ENCODE measurements at regions not wholly inside any gene's neighbourhood (a gene's known extent, or its start where the extent isn't known, plus 50 kb on each side); places are given as distances from the start of the nearest gene placed in this dataset.
A peak's percentile ranks its signal among the peaks of the same experiment; 100 is the strongest.
"Not testable (repeated sequence)": the region's sequence is repeated elsewhere in the genome, so short reads cannot be mapped to it uniquely, and the experiment has no call there.

- peak; percentile 81 for DNase-seq (ENCODE audit: low spot score)
Measured at GRCh38 chr10:118870467-118871243, 115.9 kb upstream of the CACUL1 start.

GRCh38 chr10:118871244-118871865 is 116.6 kb upstream of the CACUL1 start:
- no peak for DNase-seq (ENCODE audit: low spot score)

DNA sequence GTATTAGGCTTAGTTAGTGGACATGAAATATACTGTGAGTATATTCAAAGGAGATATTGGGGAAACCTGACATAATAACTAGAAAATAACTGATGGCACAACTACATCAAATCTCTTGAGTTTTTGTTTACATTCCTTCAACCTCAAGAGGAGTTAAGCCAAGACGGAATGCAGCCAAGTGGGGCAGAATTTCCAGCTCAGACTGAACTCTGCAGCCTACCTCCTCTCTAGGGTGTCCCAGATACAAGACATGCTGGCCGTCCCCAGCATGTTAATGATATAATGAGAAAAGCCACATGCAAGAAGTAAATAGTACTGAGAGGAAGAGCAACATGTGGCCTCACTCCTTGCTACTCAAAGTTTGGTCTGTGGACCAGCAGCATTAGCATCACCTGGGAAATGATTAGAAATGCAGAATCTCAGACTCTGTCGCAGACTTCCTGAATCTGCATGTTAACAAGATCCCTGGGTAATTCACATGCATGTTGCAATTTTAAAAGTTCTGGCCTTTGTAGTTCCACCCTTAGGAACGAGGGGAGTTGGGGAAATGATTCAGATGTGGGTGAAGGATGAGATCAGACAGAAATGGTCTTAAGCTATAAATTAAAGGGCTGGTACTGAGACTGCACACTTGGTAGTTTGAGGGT is 118.4 kb upstream of the CACUL1 start:
- DNase-seq (ENCODE audit: low spot score) = peak; percentile 42

- no peak for DNase-seq (ENCODE audit: low spot score)
Measured at GRCh38 chr10:118873738-118874105, 119.0 kb upstream of the CACUL1 start.

GRCh38 chr10:118874171-118874570 is 119.4 kb upstream of the CACUL1 start:
- no peak for DNase-seq (ENCODE audit: low spot score)

- no peak for DNase-seq (ENCODE audit: low spot score)
Measured at GRCh38 chr10:118875087-118875486, 120.3 kb upstream of the CACUL1 start.

GRCh38 chr10:118882741-118883140 is 128.0 kb upstream of the CACUL1 start:
- no peak for DNase-seq (ENCODE audit: low spot score)

DNA sequence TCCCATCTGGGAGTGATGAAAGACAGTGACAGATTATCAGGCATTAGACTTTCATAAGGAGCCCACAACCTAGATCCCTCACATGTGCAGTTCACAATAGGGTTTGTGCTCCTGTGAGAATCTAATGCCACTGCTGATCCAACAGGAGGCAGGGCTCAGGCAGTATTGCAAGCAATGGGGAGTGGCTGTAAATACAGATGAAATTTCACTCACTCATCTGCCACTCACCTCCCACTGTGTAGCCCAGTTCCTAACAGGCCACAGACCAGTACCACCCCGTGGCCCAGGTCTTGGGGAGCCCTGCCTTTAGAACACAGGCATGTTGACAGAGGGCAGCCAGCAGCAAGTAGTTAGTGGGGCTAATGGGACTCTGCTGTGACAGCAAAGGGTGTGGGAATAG is 137.3 kb upstream of the NANOS1 start:
- no peak for DNase-seq (ENCODE audit: low spot score)

DNA sequence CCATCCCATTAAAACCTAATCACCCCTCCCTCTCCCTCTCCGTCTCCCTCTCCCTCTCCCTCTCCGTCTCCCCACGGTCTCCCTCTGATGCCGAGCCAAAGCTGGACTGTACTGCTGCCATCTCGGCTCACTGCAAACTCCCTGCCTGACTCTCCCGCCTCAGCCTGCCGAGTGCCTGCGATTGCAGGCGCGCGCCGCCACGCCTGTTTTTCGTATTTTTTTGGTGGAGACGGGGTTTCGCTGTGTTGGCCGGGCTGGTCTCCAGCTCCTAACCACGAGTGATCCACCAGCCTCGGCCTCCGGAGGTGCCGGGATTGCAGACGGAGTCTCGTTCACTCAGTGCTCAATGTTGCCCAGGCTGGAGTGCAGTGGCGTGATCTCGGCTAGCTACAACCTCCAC is 134.6 kb upstream of the NANOS1 start:
- not testable (repeated sequence) for DNase-seq (ENCODE audit: low spot score)

GRCh38 chr10:118900617-118901016 is 128.9 kb upstream of the NANOS1 start:
- peak; percentile 0 for DNase-seq (ENCODE audit: low spot score)

- DNase-seq (ENCODE audit: low spot score) = peak; percentile 1
Measured at GRCh38 chr10:118901380-118901779, 128.1 kb upstream of the NANOS1 start.

DNA sequence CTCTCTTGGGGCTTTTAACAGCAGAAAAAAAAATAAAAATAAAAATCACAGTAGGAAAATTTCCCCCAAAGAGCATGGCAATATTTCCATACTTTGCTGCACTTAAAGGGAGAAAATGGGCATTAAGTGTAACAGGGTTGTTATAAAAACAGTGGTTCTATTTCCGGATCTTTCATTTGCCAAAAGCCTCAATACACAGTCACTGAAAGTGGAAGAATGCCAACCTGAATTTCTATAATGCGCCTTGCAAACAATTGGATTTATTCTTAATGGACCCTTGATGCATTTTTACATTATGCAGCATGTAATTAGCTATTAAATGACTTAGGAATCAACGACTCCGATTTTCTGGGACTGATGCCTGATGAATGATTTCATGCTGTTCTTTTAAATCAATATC is 127.6 kb upstream of the NANOS1 start:
- peak; percentile 0 for DNase-seq (ENCODE audit: low spot score)

DNA sequence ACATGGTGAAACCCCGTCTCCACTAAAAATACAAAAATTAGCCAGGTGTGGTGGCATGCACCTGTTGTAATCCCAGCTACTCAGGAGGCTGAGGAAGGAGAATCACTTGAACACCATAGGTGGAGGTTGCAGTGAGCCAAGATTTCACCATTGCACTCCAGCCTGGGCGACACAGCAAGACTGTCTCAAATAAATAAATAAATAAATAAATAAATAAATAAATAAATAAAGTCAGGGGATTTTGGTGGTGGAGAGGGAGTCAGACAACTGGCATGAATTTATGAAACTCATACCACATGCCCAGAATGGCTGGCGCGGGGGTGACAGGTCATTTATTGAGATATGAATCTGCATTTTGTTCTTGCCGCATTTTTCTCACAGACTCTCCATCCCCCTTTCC is 126.9 kb upstream of the NANOS1 start:
- DNase-seq (ENCODE audit: low spot score) = not testable (repeated sequence)

GRCh38 chr10:118903251-118903650 is 126.3 kb upstream of the NANOS1 start:
- DNase-seq (ENCODE audit: low spot score) = no peak

- no peak for DNase-seq (ENCODE audit: low spot score)
Measured at GRCh38 chr10:118903691-118904090, 125.8 kb upstream of the NANOS1 start.

DNA sequence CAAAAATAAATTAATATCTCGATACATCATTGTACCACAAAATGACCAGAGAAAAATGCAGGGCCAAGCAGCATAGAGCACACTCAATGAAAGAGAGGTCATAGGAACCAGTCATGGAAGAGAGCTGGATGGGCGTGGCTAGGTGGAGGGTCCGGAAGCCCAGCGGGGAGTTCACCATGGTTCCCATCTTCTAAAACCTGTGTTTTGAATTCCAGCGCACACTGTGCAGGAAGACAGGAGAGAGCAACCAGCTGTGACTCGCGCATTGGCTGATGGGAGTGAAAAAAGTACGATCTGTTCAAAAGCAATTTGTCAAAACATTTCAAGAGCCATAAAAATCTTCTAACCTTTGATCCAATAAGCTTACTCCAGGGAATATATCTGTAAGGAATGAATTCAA is 125.2 kb upstream of the NANOS1 start:
- no peak for DNase-seq (ENCODE audit: low spot score)

GRCh38 chr10:118907051-118907450 is 122.5 kb upstream of the NANOS1 start:
- DNase-seq (ENCODE audit: low spot score) = no peak

DNA sequence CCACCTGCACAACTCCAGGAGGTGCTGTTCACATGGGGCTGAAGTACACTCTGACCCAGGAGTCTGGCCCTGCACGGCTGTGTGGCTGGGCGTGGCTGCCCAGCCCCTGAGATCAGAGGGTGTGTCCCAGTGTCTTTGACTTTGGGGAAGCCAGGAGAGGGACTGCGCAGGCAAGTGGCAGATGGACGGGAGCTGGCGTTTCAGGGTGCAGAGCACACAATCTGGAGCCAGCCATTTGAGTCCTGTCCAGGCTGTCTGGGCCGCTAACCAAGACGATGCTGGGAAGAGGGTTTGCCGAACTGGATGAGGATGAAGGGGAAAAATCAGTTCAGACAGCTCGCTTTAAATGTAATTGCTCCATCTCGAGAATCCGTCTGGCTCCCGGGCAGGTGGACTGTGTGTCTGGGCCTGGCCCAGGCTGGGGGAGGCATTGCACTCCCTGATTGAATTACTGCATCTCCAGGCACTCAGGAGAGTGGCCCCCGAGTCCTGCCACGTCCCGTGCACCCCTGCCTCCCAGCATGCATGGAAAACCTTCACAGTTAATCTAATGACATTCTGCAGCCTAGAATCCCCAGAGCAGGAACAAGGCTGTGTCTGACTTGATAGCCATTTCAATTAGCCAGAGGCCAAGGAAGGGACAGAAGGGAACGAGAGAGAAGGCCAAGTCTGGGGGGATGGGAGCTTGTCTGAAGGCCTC is 120.8 kb upstream of the NANOS1 start:
- DNase-seq (ENCODE audit: low spot score) = no peak

- no peak for DNase-seq (ENCODE audit: low spot score)
Measured at GRCh38 chr10:118910702-118911101, 118.8 kb upstream of the NANOS1 start.

GRCh38 chr10:118911363-118911762 is 118.2 kb upstream of the NANOS1 start:
- peak; percentile 64 for DNase-seq (ENCODE audit: low spot score)

GRCh38 chr10:118912961-118913600 is 116.4 kb upstream of the NANOS1 start:
- no peak for DNase-seq (ENCODE audit: low spot score)

- DNase-seq (ENCODE audit: low spot score) = no peak
Measured at GRCh38 chr10:118913825-118914224, 115.7 kb upstream of the NANOS1 start.
